ENCODE measurements at regions not wholly inside any gene's neighbourhood (a gene's known extent, or its start where the extent isn't known, plus 50 kb on each side); places are given as distances from the start of the nearest gene placed in this dataset.
"Not testable (repeated sequence)": the region's sequence is repeated elsewhere in the genome, so short reads cannot be mapped to it uniquely, and the experiment has no call there.

- intact Hi-C loops (cut with micrococcal nuclease): no loop called here
- dilution Hi-C loops (cut with MboI; ENCODE audit: extremely low pct_ligation_motif_present, low sequenced_read_pairs): no loop called here
- TF ChIP-seq POLR2AphosphoS5 (IDR thresholded peaks at IDR 0.05; ENCODE audit: insufficient read depth, low read depth, low read length) (no peak), MAX (IDR thresholded peaks at IDR 0.05; ENCODE audit: insufficient read depth, insufficient read length) (no peak)
- Histone ChIP-seq H3K9me3 (replicated peaks; ENCODE audit: control insufficient read depth, insufficient read depth, low read length) (no peaks in the 10 kb centered on the region), H3K79me2 (ENCODE audit: control insufficient read depth, insufficient read depth, low read length) (no peaks in the 10 kb centered on the region), H3K9me1 (replicated peaks; ENCODE audit: control insufficient read depth, extremely low read depth, insufficient read depth, low read length) (no peaks in the 10 kb centered on the region), H3K9ac (replicated peaks; ENCODE audit: extremely low read depth, insufficient read depth, low read length) (no peak overlapping the region), H3K27me3 (ENCODE audit: control insufficient read depth in 2 of 2, insufficient read depth in 2 of 2, low read length in 2 of 2) (no peaks in the 10 kb centered on the region), H2AFZ (ENCODE audit: low read depth, low read length) (no peak overlapping the region), H3K4me2 (ENCODE audit: insufficient read depth, low read length) (no peak overlapping the region), H3K4me1 (ENCODE audit: control insufficient read depth, extremely low read depth, insufficient read depth, low read length) (no peaks in the 10 kb centered on the region), H3K36me3 (ENCODE audit: control insufficient read depth in 2 of 2, extremely low read depth in 1 of 2, insufficient read depth in 2 of 2, low read length in 2 of 2) (no peaks in the 10 kb centered on the region), H3K4me3 (replicated peaks in 1 of 3; ENCODE audit: insufficient read depth in 1 of 3, low read depth in 1 of 3, low read length in 3 of 3) (no peak overlapping the region), H4K20me1 (replicated peaks; ENCODE audit: control insufficient read depth, extremely low read depth, insufficient read depth, low read length) (no peaks in the 10 kb centered on the region), H3K27ac (ENCODE audit: insufficient read depth, low read depth, low read length) (no peak overlapping the region)
- no peak for FAIRE-seq
- no TSS peak for BruUV-seq (replicated peaks)
- POLR2A ChIA-PET: no interaction called here
- no peak for DNase-seq (ENCODE audit: low read depth, low spot score)
- CTCF ChIA-PET: no interaction called here
Observed at GRCh38 chr11:112706863-112707262, 254.4 kb upstream of the NCAM1 start.

GRCh38 chr11:112714340-112714739 lies 246.9 kb upstream of the NCAM1 start:
- H3K36me3 ChIP-seq (ENCODE audit: control insufficient read depth in 2 of 2, extremely low read depth in 1 of 2, insufficient read depth in 2 of 2, low read length in 2 of 2); dilution Hi-C loops (cut with MboI; ENCODE audit: extremely low pct_ligation_motif_present, low sequenced_read_pairs); BruUV-seq (replicated peaks); H3K4me2 ChIP-seq (ENCODE audit: insufficient read depth, low read length); H3K4me3 ChIP-seq (replicated peaks in 1 of 3; ENCODE audit: insufficient read depth in 1 of 3, low read depth in 1 of 3, low read length in 3 of 3); DNase-seq (ENCODE audit: low read depth, low spot score); H3K27ac ChIP-seq (ENCODE audit: insufficient read depth, low read depth, low read length); intact Hi-C loops (cut with micrococcal nuclease); H3K9me3 ChIP-seq (replicated peaks; ENCODE audit: control insufficient read depth, insufficient read depth, low read length); H2AFZ ChIP-seq (ENCODE audit: low read depth, low read length); H3K4me1 ChIP-seq (ENCODE audit: control insufficient read depth, extremely low read depth, insufficient read depth, low read length); FAIRE-seq; H3K9ac ChIP-seq (replicated peaks; ENCODE audit: extremely low read depth, insufficient read depth, low read length); H3K27me3 ChIP-seq (ENCODE audit: control insufficient read depth in 2 of 2, insufficient read depth in 2 of 2, low read length in 2 of 2); H3K79me2 ChIP-seq (ENCODE audit: control insufficient read depth, insufficient read depth, low read length); POLR2A ChIA-PET; H4K20me1 ChIP-seq (replicated peaks; ENCODE audit: control insufficient read depth, extremely low read depth, insufficient read depth, low read length); H3K9me1 ChIP-seq (replicated peaks; ENCODE audit: control insufficient read depth, extremely low read depth, insufficient read depth, low read length): not testable (repeated sequence)
- CTCF ChIA-PET: interaction anchor here (1.0 kb wide), 1 partner anchor 126 kb away, joined by 3 read pairs; no protein-coding TSS in a partner anchor
